HL-60 (cell line): ENCODE measurements at regions not wholly inside any gene's neighbourhood (a gene's known extent, or its start where the extent isn't known, plus 50 kb on each side); places are given as distances from the start of the nearest gene placed in this dataset.

ENCODE experiments used
- DNase-seq, 2 experiments: peaks; one replicate each; pipeline ENCODE4 v3.0.0-alpha.2; 2010 to 2020; ENCODE audit warnings: low read depth in 1 of 2, low spot score in 1 of 2
- H3K27ac ChIP-seq: fragments of 250-450 bp; sonication (Bioruptor Pico); replicated peaks from 2 replicates; pipeline ENCODE4 v1.5.1; 2020; ENCODE audit warnings: mild to moderate bottlenecking, moderate library complexity
- H3K27me3 ChIP-seq: fragments of 250-450 bp; sonication (Bioruptor Pico); 2 replicates; pipeline ENCODE4 v1.5.1; 2021; ENCODE audit warnings: mild to moderate bottlenecking, moderate library complexity; ENCODE audit not compliant: insufficient read depth, poor library complexity, severe bottlenecking
- H3K4me3 ChIP-seq: replicated peaks from 2 replicates; pipeline ENCODE4 v1.5.1; 2011; ENCODE audit warnings: mild to moderate bottlenecking, control low read depth, low read length; ENCODE audit not compliant: insufficient read depth
- GABPA ChIP-seq: IDR thresholded peaks from 2 replicates; pipeline ENCODE4 v1.6.1; 2012; ENCODE audit warnings: low read depth
- POLR2AphosphoS5 ChIP-seq: IDR thresholded peaks from 2 replicates; pipeline ENCODE4 v1.6.1; 2012; ENCODE audit warnings: low read depth
- SPI1 ChIP-seq: IDR thresholded peaks from 2 replicates; pipeline ENCODE4 v1.6.1; 2012; ENCODE audit warnings: low read depth, mild to moderate bottlenecking, borderline replicate concordance
- TF ChIP-seq, protein P1 (sequence below): IDR thresholded peaks from 2 replicates; pipeline ENCODE4 v1.6.1; 2012; ENCODE audit warnings: low read depth; ENCODE audit not compliant: insufficient replicate concordance
- TF ChIP-seq, protein P2 (sequence below): IDR thresholded peaks from one replicate; pipeline ENCODE4 v1.5.1; 2011; ENCODE audit warnings: low read length, control low read depth, inconsistent platforms; ENCODE audit not compliant: insufficient read depth

DNA sequence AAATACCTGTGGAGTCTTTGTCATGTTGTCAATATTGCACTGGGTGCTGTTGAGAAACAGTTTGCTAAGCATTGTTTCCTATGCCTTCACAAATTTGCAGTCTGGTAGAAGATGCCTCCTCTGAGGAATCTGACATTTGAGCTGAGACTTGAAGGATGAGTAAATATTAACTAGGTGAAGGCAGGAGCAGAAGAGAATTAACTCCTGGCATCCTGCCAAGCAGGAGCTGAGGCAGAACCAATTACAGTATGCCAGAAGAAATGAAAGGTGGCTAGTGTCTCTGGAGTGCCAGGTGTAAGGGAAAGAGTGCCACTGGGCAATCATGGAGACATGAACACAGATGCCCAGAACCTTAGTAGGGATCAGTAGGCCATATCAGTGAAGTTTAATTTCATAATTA, 1778.2 kb upstream of the PCDH10 start:
- H3K27me3 ChIP-seq: no peaks in the 10 kb centered on the region
- no peak overlapping the region for H3K27ac ChIP-seq
- TF ChIP-seq, protein P1, sequence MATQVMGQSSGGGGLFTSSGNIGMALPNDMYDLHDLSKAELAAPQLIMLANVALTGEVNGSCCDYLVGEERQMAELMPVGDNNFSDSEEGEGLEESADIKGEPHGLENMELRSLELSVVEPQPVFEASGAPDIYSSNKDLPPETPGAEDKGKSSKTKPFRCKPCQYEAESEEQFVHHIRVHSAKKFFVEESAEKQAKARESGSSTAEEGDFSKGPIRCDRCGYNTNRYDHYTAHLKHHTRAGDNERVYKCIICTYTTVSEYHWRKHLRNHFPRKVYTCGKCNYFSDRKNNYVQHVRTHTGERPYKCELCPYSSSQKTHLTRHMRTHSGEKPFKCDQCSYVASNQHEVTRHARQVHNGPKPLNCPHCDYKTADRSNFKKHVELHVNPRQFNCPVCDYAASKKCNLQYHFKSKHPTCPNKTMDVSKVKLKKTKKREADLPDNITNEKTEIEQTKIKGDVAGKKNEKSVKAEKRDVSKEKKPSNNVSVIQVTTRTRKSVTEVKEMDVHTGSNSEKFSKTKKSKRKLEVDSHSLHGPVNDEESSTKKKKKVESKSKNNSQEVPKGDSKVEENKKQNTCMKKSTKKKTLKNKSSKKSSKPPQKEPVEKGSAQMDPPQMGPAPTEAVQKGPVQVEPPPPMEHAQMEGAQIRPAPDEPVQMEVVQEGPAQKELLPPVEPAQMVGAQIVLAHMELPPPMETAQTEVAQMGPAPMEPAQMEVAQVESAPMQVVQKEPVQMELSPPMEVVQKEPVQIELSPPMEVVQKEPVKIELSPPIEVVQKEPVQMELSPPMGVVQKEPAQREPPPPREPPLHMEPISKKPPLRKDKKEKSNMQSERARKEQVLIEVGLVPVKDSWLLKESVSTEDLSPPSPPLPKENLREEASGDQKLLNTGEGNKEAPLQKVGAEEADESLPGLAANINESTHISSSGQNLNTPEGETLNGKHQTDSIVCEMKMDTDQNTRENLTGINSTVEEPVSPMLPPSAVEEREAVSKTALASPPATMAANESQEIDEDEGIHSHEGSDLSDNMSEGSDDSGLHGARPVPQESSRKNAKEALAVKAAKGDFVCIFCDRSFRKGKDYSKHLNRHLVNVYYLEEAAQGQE: no peak
- TF ChIP-seq GABPA (no peak), POLR2AphosphoS5 (no peak), SPI1 (no peak)
- TF ChIP-seq, protein P2, sequence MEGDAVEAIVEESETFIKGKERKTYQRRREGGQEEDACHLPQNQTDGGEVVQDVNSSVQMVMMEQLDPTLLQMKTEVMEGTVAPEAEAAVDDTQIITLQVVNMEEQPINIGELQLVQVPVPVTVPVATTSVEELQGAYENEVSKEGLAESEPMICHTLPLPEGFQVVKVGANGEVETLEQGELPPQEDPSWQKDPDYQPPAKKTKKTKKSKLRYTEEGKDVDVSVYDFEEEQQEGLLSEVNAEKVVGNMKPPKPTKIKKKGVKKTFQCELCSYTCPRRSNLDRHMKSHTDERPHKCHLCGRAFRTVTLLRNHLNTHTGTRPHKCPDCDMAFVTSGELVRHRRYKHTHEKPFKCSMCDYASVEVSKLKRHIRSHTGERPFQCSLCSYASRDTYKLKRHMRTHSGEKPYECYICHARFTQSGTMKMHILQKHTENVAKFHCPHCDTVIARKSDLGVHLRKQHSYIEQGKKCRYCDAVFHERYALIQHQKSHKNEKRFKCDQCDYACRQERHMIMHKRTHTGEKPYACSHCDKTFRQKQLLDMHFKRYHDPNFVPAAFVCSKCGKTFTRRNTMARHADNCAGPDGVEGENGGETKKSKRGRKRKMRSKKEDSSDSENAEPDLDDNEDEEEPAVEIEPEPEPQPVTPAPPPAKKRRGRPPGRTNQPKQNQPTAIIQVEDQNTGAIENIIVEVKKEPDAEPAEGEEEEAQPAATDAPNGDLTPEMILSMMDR: no peak
- H3K4me3 ChIP-seq: no peak overlapping the region
- DNase-seq: no peak

DNA sequence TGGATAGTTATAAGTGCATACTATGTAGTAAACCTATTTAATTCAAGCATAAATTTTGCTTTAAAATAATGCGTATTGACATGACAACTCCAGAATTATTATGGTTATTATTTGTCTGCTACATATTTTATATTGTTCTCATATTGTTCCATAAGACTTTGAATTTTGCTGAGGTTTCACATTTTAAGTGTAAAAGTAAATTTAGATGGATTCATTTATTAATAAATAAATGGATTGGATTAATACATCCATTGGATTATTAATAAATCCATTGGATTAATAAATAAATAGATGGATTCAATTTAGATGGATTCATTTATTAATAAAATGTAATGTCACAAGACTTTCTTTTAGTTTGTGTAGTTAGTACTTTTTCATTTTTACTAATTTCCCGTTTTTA, 1768.0 kb upstream of the PCDH10 start:
- H3K27ac ChIP-seq: no peak overlapping the region
- H3K27me3 ChIP-seq: no peaks in the 10 kb centered on the region
- TF ChIP-seq, protein P2: no peak
- TF ChIP-seq, protein P1: no peak
- TF ChIP-seq GABPA: no peak
- no peak for TF ChIP-seq POLR2AphosphoS5
- no peak for TF ChIP-seq SPI1
- H3K4me3 ChIP-seq: no peak overlapping the region
- no peak for DNase-seq

DNA sequence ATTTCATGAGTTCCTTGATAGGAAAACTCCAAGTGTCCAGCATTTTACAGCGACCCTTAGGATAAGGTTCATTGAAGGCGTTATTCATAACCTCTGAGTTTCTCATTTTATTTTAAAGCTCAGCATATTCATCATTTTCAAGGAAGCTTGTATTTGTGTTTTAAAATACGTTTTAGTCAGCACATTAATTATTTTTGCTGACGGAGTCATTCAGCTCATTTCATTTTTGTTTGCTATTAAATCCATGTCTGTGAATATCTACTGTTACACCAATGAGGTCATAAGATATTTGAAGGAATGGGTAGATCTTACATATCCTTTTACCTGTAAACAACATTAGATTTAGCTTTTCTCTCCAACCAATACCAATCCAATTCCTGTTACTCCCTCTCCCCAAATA, 1766.3 kb upstream of the PCDH10 start:
- TF ChIP-seq POLR2AphosphoS5: no peak
- TF ChIP-seq SPI1: no peak
- TF ChIP-seq GABPA: no peak
- TF ChIP-seq, protein P2: no peak
- TF ChIP-seq, protein P1: no peak
- Histone ChIP-seq H3K4me3 (no peak overlapping the region), H3K27me3 (no peaks in the 10 kb centered on the region), H3K27ac (no peak overlapping the region)
- DNase-seq: no peak
